HG03045 (cell line): ENCODE measurements at regions not wholly inside any gene's neighbourhood (a gene's known extent, or its start where the extent isn't known, plus 50 kb on each side); places are given as distances from the start of the nearest gene placed in this dataset.
"Not testable (repeated sequence)": the region's sequence is repeated elsewhere in the genome, so short reads cannot be mapped to it uniquely, and the experiment has no call there.

Experiments
- ATAC-seq: cut with Tn5 transposase; IDR thresholded peaks from one replicate; pipeline ENCODE4 v1.9.1; 2021; ENCODE audit warnings: mild to moderate bottlenecking, moderate library complexity; ENCODE audit not compliant: unreplicated experiment

GRCh38 chr5:39720136-39720535, 295.4 kb upstream of the DAB2 start:
- no peak for ATAC-seq

- no peak for ATAC-seq
Measured at GRCh38 chr5:39717176-39717897, 292.6 kb upstream of the DAB2 start.

GRCh38 chr5:39716532-39717028, 291.8 kb upstream of the DAB2 start:
- ATAC-seq, result no peak

- no peak for ATAC-seq
Measured at GRCh38 chr5:39714036-39714698, 289.4 kb upstream of the DAB2 start.

DNA sequence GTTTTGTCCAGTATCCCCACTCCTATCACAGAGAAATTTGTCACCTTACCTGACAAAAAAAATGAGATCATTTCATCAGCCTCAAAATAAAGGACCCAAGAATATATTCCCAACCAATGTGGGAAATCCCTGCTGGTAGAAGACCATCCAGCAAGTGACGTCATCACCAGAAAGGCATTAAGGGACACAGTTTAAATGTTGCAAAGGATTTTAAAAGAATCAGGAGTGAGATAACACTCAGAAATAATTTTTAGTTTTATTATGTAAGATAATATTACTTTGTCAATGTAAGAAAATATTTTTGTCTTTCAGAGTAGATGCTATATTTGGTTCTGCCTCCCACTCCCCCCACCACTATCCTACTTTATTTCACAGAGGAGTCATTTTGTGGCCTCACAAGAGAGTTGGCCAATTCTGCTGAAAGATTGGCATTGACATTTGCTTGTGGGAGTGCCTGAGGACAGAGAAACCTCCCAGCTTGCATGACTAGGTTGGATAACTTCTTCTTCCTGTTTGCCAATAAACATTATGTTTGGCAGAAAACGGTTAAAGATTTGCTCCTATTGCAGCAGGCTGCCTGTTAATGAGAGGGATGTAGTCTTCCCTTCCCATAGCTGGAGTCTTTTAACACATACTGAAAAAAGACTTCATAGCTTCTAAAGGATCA, 288.6 kb upstream of the DAB2 start:
- ATAC-seq, result no peak

DNA sequence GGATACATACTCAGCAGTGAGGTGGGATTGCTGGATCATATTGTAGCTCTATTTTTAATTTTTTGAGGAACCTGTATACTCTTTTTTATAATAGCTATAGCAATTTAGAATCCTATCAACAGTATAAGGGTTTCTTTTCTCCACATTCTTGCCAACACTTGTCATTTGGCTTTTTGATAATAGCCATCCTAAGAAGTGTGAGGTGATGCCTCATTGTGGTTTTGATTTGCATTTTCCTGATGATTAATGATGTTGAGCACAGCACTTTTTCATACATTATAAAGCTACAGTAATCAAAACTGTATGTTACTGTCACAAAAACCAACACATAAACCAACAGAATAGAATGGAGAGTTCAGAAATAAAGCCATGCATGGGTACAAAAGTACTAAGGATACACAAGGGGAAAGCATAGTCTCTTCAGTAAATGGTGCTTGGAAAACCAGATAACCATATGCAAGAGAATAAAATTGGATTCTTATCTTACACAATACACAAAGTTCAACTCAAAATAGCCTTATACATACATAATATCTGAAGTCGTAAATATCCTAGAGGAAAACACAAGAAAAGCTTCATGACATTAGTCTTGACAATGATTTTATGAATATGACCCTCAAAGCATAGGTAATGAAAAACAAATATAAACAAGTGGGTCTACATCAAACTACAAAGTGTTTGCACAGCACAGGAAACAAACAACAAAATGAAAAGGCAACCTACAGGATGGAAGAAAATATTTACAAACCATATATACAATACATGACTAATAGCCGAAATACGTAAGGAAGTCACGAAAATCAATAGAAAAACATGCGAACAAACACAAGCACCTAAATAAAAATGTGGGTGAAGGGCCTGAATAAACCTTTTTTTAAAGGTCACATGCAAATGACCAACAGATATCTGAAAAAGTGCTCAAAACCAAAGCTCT, 287.8 kb upstream of the DAB2 start:
- no peak for ATAC-seq

DNA sequence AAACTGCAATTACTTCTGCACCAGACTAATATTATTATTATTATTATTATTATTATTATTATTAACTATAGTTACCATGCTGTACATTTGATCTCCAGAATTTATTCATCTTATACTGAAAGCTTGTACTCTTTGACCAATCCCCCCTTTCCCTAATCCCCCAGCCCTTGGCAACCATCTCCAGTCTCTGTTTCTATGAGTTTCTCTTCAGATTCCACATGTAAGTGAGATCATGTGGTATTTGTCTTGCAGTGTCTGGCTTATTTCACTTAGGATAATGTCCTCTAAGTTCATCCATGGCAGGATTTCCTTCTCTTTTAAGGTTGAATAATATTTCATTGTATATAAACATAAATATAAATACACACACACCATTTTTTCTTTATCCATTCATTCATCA, 287.0 kb upstream of the DAB2 start:
- no peak for ATAC-seq

GRCh38 chr5:39709032-39709431, 284.3 kb upstream of the DAB2 start:
- no peak for ATAC-seq

- ATAC-seq, result no peak
Measured at GRCh38 chr5:39702928-39703327, 278.1 kb upstream of the DAB2 start.

DNA sequence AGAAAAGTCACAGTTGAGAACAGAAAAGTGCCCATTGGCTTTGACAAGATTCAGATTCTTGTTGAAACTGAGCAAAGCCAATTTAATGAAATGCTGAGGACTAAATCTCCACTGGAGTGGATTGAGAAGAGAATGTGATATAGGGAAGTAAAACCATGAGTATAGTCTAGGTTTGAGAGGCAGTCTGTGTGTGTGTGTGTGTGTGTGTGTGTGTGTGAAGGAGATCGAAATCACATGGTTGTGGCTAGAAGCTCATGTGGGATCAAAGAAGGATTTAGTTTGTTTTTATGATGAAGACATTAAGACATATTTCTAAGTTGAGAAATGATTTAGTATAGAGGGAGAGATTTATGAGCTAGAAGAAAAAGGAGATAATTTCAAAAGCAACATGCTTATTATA, 275.7 kb upstream of the DAB2 start:
- no peak for ATAC-seq

DNA sequence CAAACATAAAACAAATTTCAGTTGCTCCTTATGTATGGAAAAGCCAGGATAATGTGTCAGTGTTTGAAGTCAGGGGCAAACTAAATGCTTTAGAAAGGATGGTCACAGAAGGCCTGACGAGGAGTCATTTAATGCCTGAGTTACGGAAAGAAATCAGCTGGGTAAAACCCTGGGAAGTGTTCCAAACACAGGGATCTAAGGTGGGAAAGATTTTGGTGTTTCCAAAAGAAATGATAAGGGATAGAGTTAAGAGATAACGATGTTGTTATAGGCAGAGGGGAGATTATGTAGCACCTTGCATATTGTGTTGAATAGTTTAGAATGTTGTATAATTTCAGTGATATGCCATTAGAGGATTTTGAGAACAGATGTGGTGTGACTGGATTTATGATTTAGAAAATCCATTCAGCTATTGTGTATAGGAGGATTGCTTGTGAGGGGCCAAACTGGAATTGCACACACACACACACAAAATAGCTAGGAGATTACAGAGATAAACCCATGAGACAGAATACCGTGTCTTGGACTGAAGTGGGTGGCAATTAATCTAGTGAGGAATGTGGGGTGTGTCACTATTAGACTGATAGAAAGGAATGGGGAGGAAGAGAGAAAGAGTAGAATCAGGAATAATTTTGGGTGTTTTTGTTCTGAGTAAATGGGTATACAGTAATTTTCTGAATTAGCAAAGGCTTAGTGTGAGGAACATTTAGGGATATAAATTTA, 274.2 kb upstream of the DAB2 start:
- no peak for ATAC-seq

DNA sequence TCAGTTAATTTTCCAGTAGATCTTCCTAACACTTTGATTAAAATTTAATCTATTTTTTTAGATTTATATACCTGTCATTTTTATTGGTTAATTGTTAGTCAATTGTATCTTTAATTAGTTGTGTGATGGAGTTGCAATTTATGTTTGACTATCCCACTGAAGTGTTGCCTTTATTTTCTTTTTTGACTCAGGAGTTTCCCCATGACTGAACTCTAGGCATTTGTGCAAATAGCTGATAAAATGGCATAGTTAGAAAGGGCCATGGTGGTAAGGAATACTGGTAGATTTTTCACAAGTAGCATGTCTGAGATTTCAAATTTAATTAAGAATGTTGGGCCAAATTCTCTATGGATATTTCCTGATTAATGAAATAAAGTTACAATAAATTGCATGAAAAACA, 273.1 kb upstream of the DAB2 start:
- ATAC-seq, result no peak

DNA sequence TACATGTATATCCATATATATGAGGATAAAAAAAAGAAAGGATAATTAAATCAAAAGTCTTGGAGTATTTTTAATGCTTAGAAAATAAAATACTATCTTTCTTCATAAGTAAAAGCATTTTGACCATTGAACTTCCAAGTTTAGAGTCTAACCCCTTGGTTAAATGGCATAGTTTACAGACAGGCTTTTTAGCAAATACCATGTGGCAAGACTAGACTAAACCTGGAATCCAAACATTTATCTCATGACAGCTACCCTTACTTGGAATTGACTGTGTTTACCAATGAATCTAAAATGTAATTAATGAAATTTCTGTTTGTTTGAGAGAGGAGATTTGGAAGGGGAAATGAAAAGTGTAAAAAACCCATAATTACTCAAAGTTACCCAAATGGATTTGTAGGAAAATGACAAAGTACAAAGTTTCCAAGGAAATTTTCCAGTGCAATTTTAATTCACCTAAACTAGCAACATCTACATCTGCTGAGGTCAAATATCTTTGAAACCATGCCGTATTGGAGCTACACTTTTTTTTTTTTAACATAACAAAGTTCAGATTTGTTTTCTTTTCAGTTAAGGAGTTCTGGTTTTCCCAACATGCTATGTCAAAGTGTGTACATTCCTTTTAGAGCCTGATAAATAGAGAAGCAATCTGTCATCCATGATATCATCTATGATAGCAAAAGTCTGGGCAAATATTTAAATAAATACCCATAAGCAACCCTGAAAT, 272.1 kb upstream of the DAB2 start:
- no peak for ATAC-seq

DNA sequence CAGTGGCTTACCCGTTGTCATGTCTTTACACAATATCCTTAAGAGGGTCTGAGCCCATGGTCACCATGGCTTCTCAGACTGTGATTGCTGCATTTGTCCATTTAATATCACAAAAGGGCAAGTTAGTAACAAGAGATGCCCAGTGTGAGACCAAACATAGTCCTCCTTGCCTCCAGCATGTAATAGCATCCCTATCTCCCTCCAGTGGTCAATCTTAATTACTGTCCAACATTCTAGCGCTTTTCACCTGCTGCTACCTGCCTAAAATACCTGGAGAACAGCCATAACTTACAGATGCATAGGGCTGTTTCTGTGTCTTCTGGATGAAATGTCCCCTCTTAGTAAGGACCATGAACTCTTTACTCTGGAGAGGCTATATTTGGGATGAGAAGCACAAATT, 267.2 kb upstream of the DAB2 start:
- no peak for ATAC-seq

DNA sequence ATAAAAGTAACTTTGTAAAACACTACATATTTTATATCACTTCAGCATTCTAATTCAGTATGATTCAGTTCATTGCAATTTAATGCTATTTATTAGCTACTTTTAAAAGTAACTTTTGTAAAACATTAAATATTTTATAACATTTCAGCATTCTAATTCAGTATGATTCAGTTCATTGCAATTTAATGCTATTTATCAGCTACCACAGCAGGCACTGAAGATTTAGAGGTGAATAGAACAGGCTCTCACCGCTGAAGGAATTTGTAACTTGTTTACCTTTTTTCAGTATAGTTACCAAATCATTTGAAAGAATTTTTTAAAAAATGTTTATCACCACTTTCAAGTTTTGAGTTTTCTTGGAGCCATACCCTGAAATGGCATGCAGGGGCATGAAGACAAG, 266.4 kb upstream of the DAB2 start:
- no peak for ATAC-seq

GRCh38 chr5:39689919-39690318, 265.1 kb upstream of the DAB2 start:
- ATAC-seq, result no peak

- not testable (repeated sequence) for ATAC-seq
Measured at GRCh38 chr5:39687924-39688323, 263.1 kb upstream of the DAB2 start.

DNA sequence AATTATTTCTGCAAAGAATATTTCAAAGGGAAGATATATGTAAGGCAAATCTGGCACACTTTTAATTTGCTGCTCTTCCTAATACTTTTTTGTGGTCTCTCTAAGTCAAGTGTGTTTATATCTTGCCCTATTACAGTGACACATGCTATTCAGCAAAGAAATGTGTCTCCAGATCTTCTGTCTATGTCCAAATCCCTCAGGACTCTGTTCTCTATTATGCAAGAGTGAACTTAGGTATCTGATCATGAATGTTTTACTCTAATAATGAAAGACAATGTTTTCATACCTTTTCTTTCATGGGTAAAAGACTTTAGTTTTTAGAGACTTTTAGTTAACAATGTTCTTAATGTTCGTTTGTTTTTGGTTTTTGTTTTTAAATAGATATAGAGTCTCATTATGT, 255.4 kb upstream of the DAB2 start:
- ATAC-seq, result no peak

GRCh38 chr5:39678534-39678933, 253.8 kb upstream of the DAB2 start:
- ATAC-seq, result no peak

DNA sequence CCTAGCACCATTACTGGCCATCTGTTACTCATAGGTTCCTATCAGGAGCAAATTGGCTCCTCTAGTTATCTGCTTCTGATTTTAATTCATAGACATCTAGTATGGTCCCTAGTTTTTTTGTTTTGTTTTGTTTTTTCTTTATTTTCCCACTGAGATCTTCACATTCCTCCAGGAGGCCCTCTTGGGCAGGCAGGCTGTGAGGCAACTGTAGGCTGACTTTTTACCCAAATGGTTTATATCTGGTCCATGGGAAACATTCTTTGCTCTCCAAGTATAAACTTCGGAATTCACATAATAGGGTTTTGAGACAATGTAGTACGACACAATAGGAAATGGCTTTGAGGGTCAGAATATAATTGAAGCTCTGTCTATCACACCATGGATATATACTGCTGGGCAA, 250.9 kb upstream of the DAB2 start:
- no peak for ATAC-seq
